BJ (cell line): ENCODE measurements at regions not wholly inside any gene's neighbourhood (a gene's known extent, or its start where the extent isn't known, plus 50 kb on each side); places are given as distances from the start of the nearest gene placed in this dataset.

Source experiments
- CTCF ChIA-PET: fragments of 350-600 bp; formaldehyde crosslinking; extraction: SDS; loops from one replicate; lab custom pipeline; 2021; ENCODE audit warnings: antibody characterized with exemption, inconsistent platforms; lab: Yijun Ruan, JAX
- POLR2A ChIA-PET: fragments of 300-600 bp; sonication (Branson Sonifier 250); formaldehyde crosslinking; extraction: SDS; loops from one replicate; lab custom pipeline; 2021; ENCODE audit warnings: antibody characterized with exemption; lab: Charles Lee
- DNase-seq: peaks from one replicate; pipeline ENCODE4 v3.0.0-alpha.2; 2011; ENCODE audit warnings: low read depth
- H3K27me3 ChIP-seq: 2 replicates; pipeline ENCODE4 v1.6.0; 2011; ENCODE audit warnings: low read length; ENCODE audit not compliant: control insufficient read depth, insufficient read depth
- H3K36me3 ChIP-seq: 2 replicates; pipeline ENCODE4 v1.5.1; 2011; ENCODE audit warnings: low read length; ENCODE audit not compliant: control insufficient read depth, insufficient read depth
- H3K4me3 ChIP-seq: 2 replicates; pipeline ENCODE4 v1.5.1; 2011; ENCODE audit warnings: low read depth, mild to moderate bottlenecking, control low read depth, low read length
- TF ChIP-seq, protein P1 (sequence below): IDR thresholded peaks from 2 replicates; pipeline ENCODE4 v1.5.1; 2011; ENCODE audit warnings: low read depth, mild to moderate bottlenecking, control low read depth, inconsistent platforms, low read length, moderate library complexity; ENCODE audit not compliant: insufficient read depth

DNA sequence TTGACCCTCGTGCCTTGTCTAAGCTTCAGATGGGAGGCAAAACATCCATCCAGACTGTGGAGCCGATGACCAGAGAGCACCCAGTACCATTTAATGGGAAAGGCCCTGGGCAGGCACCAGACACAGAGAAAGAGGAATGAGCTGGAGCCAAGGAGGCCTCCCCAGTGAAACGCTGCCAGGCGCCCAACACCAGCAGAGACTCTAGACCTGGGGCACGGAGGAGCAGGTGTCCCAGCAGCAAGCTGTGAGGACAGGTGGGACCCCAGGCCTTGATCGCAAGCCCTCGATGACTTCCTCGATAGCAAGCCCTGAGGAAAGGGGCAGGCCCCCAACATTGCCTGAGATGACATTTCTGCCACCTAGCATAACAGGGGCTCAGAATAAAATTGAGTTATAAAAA lies 62.2 kb upstream of the SIAH1 start:
- CTCF ChIA-PET, result no interaction called here
- no peak for DNase-seq
- Histone ChIP-seq H3K4me3 (no peak overlapping the region), H3K27me3 (no peaks in the 10 kb centered on the region), H3K36me3 (no peaks in the 10 kb centered on the region)
- POLR2A ChIA-PET, result no interaction called here
- TF ChIP-seq, protein P1, sequence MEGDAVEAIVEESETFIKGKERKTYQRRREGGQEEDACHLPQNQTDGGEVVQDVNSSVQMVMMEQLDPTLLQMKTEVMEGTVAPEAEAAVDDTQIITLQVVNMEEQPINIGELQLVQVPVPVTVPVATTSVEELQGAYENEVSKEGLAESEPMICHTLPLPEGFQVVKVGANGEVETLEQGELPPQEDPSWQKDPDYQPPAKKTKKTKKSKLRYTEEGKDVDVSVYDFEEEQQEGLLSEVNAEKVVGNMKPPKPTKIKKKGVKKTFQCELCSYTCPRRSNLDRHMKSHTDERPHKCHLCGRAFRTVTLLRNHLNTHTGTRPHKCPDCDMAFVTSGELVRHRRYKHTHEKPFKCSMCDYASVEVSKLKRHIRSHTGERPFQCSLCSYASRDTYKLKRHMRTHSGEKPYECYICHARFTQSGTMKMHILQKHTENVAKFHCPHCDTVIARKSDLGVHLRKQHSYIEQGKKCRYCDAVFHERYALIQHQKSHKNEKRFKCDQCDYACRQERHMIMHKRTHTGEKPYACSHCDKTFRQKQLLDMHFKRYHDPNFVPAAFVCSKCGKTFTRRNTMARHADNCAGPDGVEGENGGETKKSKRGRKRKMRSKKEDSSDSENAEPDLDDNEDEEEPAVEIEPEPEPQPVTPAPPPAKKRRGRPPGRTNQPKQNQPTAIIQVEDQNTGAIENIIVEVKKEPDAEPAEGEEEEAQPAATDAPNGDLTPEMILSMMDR, result no peak

DNA sequence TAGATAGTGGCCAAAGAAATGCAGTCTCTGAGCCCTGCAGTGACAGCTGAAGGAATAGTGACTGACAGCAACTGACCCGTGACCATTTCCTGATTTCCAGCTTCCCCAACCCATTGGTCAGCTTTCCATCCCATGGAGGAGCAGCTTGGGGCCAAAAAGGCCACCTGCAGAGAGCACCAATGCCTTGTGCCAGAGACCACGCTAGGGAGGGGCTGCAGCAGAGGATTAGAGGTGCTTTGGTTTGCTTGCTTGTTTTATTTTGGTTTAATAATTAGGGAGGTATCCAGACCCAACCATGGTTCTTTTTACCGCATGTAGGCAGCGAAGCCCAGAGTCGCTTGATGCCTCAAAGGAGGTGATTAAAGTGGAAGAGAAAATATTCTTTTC lies 61.3 kb upstream of the SIAH1 start:
- TF ChIP-seq, protein P1, result no peak
- ChIA-PET CTCF (interaction anchor here (1.0 kb wide), 1 partner anchor 177 kb away, joined by 4 read pairs; no protein-coding TSS in a partner anchor), POLR2A (no interaction called here)
- no peak overlapping the region for H3K4me3 ChIP-seq
- H3K27me3 ChIP-seq, result no peaks in the 10 kb centered on the region
- DNase-seq, result no peak
- H3K36me3 ChIP-seq, result no peaks in the 10 kb centered on the region

DNA sequence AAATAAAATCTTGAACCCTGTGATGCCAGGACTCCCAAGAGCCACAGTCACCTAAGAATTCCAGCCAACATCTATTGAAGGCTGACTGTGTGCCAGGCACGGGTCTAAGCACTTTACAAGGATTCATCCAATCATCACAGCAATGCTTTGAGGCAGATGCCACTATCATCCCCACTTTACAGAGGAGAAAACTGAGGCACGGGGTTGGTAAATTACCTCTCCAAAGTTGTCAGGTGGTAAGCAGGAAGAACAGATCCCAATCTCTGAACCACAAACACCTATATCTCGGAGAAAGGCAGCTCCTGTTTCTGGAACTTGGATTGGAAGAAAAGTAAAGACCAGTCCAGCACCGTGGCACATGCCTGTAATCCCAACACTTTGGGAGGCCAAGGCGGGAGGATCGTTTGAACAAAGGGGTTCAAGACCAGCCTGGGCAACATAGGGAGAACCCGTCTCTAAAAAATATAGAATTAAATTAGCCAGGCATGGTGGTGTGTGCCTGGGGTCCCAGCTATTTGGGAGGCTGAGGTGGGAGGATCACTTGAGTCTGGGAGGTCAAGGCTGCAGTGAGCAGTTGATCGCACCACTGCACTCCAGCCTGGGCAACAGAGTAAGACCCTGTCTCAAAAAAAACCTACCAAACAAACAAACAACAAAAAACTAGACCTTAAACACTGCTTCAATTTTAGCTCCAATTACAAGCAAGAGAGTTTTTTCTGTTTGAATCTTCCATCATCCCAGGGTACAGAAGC lies 60.7 kb upstream of the SIAH1 start:
- H3K4me3 ChIP-seq, result no peak overlapping the region
- TF ChIP-seq, protein P1, result no peak
- H3K36me3 ChIP-seq, result no peaks in the 10 kb centered on the region
- no peak for DNase-seq
- POLR2A ChIA-PET, result no interaction called here
- H3K27me3 ChIP-seq, result no peaks in the 10 kb centered on the region
- CTCF ChIA-PET, result interaction anchor here (1.0 kb wide), 1 partner anchor 177 kb away, joined by 4 read pairs; no protein-coding TSS in a partner anchor

DNA sequence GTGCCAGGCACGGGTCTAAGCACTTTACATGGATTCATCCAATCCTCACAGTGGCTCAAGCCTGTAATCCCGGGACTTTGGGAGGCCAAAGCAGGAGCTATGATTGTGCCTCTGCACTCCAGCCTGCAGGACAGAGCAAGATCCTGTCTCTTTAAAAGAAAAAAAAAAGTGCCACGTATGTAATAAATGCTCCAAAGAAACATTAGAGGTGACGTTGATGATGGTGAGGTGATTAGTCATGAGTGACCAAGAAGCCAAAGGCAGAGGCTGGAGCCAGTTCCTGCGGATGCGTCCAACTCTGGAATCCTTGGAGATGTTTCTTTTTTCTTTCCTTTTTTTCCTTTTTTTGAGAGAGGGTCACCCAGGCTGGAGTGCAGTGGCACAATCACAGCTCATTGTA lies 59.4 kb upstream of the SIAH1 start:
- POLR2A ChIA-PET, result no interaction called here
- peak; percentile 46 for DNase-seq
- TF ChIP-seq, protein P1, result no peak
- CTCF ChIA-PET, result interaction anchor here (1.5 kb wide), 1 partner anchor 179 kb away, joined by 3 read pairs; no protein-coding TSS in a partner anchor
- H3K27me3 ChIP-seq, result no peaks in the 10 kb centered on the region
- H3K4me3 ChIP-seq, result no peak overlapping the region
- no peaks in the 10 kb centered on the region for H3K36me3 ChIP-seq

DNA sequence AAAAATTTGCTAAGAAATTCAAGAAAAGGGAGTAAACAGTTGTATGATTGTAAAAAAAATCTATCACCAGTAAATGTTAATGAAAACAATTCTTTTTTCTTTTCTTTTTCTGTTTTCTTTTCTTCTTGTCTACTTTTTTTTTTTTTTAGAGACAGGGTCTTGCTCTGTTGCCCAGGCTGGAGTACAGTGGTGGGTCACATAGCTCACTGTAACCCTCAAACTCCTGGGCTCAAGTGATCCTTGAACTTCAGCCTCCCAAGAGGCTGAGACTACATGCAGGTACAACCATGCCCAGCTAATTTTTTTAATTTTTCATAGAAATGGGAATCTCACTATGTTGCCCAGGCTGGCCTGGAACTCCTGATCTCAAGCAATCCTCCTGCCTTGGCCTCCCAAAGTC lies 57.2 kb upstream of the SIAH1 start:
- CTCF ChIA-PET, result interaction anchor here (1.4 kb wide), 1 partner anchor 181 kb away, joined by 3 read pairs; no protein-coding TSS in a partner anchor
- no peak for DNase-seq
- H3K27me3 ChIP-seq, result peaks cover 5% of the 10 kb centered on the region; the same call in 1 of the 2 replicates
- no peak overlapping the region for H3K4me3 ChIP-seq
- POLR2A ChIA-PET, result no interaction called here
- TF ChIP-seq, protein P1, result no peak
- H3K36me3 ChIP-seq, result no peaks in the 10 kb centered on the region
